ENCODE measurements at regions not wholly inside any gene's neighbourhood (a gene's known extent, or its start where the extent isn't known, plus 50 kb on each side); places are given as distances from the start of the nearest gene placed in this dataset.

GRCh38 chr2:122447237-122447636 lies 691.8 kb downstream of the TSN start:
- DNase-seq, result no peak

- no peak for DNase-seq
Observed at GRCh38 chr2:122451040-122451439, 695.6 kb downstream of the TSN start.

- DNase-seq, result no peak
Observed at GRCh38 chr2:122451697-122452096, 696.2 kb downstream of the TSN start.

- no peak for DNase-seq
Observed at GRCh38 chr2:122469147-122469546, 713.7 kb downstream of the TSN start.

GRCh38 chr2:122471753-122472152 lies 716.3 kb downstream of the TSN start:
- DNase-seq, result no peak

GRCh38 chr2:122478117-122478516 lies 722.7 kb downstream of the TSN start:
- DNase-seq, result no peak

GRCh38 chr2:122478771-122479170 lies 723.3 kb downstream of the TSN start:
- no peak for DNase-seq

GRCh38 chr2:122480501-122481243 lies 725.2 kb downstream of the TSN start:
- no peak for DNase-seq

- DNase-seq, result no peak
Observed at GRCh38 chr2:122481244-122481622, 725.8 kb downstream of the TSN start.

- no peak for DNase-seq
Observed at GRCh38 chr2:122481717-122482116, 726.3 kb downstream of the TSN start.

GRCh38 chr2:122486086-122486485 lies 730.6 kb downstream of the TSN start:
- no peak for DNase-seq

GRCh38 chr2:122486705-122487415 lies 731.4 kb downstream of the TSN start:
- DNase-seq, result no peak

- DNase-seq, result no peak
Observed at GRCh38 chr2:122491011-122491410, 735.6 kb downstream of the TSN start.

- DNase-seq, result no peak
Observed at GRCh38 chr2:122500316-122501105, 745.1 kb downstream of the TSN start.

GRCh38 chr2:122506620-122507019 lies 751.2 kb downstream of the TSN start:
- DNase-seq, result no peak

- DNase-seq, result no peak
Observed at GRCh38 chr2:122507261-122507660, 751.8 kb downstream of the TSN start.

GRCh38 chr2:122512091-122512490 lies 756.6 kb downstream of the TSN start:
- no peak for DNase-seq

- no peak for DNase-seq
Observed at GRCh38 chr2:122514451-122514996, 759.1 kb downstream of the TSN start.

- DNase-seq, result no peak
Observed at GRCh38 chr2:122515731-122516290, 760.4 kb downstream of the TSN start.

- peak; percentile 7 to 12 for DNase-seq
Observed at GRCh38 chr2:122516775-122517174, 761.3 kb downstream of the TSN start.

GRCh38 chr2:122519366-122519765 lies 763.9 kb downstream of the TSN start:
- no peak for DNase-seq

GRCh38 chr2:122519821-122520611 lies 764.6 kb downstream of the TSN start:
- no peak for DNase-seq

All from NCI-H187 (cell line).